ENCODE measurements at regions not wholly inside any gene's neighbourhood (a gene's known extent, or its start where the extent isn't known, plus 50 kb on each side); places are given as distances from the start of the nearest gene placed in this dataset.

- Histone ChIP-seq H2BK12ac (ENCODE audit: low read depth, low read length) (no peak overlapping the region), H3K23ac (ENCODE audit: insufficient read length) (no peak overlapping the region), H2BK5ac (ENCODE audit: low read depth, low read length) (no peak overlapping the region), H3K4me3 (ENCODE audit: extremely low read depth in 1 of 4, insufficient read depth in 2 of 4, low read depth in 3 of 4, low read length in 4 of 4) (no peak overlapping the region), H2BK15ac (ENCODE audit: low read length) (no peak overlapping the region), H3K14ac (ENCODE audit: insufficient read length) (no peak overlapping the region), H3K56ac (replicated peaks; ENCODE audit: insufficient read length, low read depth, low read length) (no peak overlapping the region), H4K5ac (ENCODE audit: insufficient read length, low read depth, low read length) (no peak overlapping the region), H3K4me2 (ENCODE audit: insufficient read depth in 1 of 2, low read depth in 2 of 2, low read length in 2 of 2) (no peak overlapping the region), H3K23me2 (ENCODE audit: low read depth, low read length) (no peaks in the 10 kb centered on the region), H3K4me1 (replicated peaks in 1 of 4; ENCODE audit: control insufficient read depth in 3 of 4, insufficient read depth in 4 of 4, low read length in 3 of 4) (no peaks in the 10 kb centered on the region; a peak in 1 of 7 replicates), H3K9me3 (ENCODE audit: insufficient read depth in 2 of 2, low read depth in 1 of 2, low read length in 1 of 2) (no peaks in the 10 kb centered on the region), H4K20me1 (replicated peaks in 1 of 2; ENCODE audit: control insufficient read depth in 1 of 2, insufficient read depth in 2 of 2, low read length in 2 of 2) (no peaks in the 10 kb centered on the region), H3K79me1 (ENCODE audit: low read depth, low read length) (no peaks in the 10 kb centered on the region), H3K9ac (replicated peaks in 1 of 4; ENCODE audit: extremely low read depth in 1 of 4, low read depth in 3 of 4, low read length in 3 of 4) (no peak overlapping the region), H3K27me3 (replicated peaks in 1 of 4; ENCODE audit: control insufficient read depth in 3 of 4, extremely low read depth in 1 of 4, insufficient read depth in 3 of 4, low read length in 3 of 4) (no peaks in the 10 kb centered on the region), H3K18ac (ENCODE audit: extremely low read depth, low read length) (no peak overlapping the region), H3K27ac (ENCODE audit: low read depth, low read length) (no peak overlapping the region), H2AK5ac (ENCODE audit: low read depth, low read length) (no peak overlapping the region), H4K8ac (ENCODE audit: extremely low read depth, insufficient read depth, low read length) (no peak overlapping the region), H2AFZ (ENCODE audit: low read length) (no peak overlapping the region), H2BK120ac (replicated peaks; ENCODE audit: low read depth, low read length) (no peak overlapping the region), H4K91ac (replicated peaks; ENCODE audit: insufficient read length, low read length) (no peak overlapping the region), H3K36me3 (ENCODE audit: control insufficient read depth in 2 of 4, insufficient read depth in 4 of 4, low read length in 3 of 4) (no peaks in the 10 kb centered on the region), H3K79me2 (ENCODE audit: control insufficient read depth in 1 of 2, insufficient read depth in 2 of 2, low read length in 2 of 2) (no peaks in the 10 kb centered on the region), H2BK20ac (ENCODE audit: low read length) (no peak overlapping the region), H3K4ac (replicated peaks; ENCODE audit: insufficient read length, low read depth, low read length) (no peak overlapping the region)
- FAIRE-seq, result no peak
- no peak for TF ChIP-seq CBX8 (IDR thresholded peaks at IDR 0.05; ENCODE audit: borderline replicate concordance, low read depth, low read length)
- TF ChIP-seq PHF8 (conservative IDR thresholded peaks at IDR 0.05; ENCODE audit: low read depth, low read length), result no peak
- TF ChIP-seq POLR2AphosphoS5 (IDR thresholded peaks at IDR 0.05; ENCODE audit: low read depth, low read length), result no peak
- no peak for TF ChIP-seq E2F6 (IDR thresholded peaks at IDR 0.05)
- TF ChIP-seq NRF1 (IDR thresholded peaks at IDR 0.05; ENCODE audit: low read depth, low read length), result no peak
- TF ChIP-seq ASH2L (IDR thresholded peaks at IDR 0.05; ENCODE audit: low read length), result no peak
- TF ChIP-seq EZH2 (IDR thresholded peaks at IDR 0.05; ENCODE audit: low read depth, low read length, severe bottlenecking), result no peak
- DNase-seq (ENCODE audit: low read depth in 1 of 2, low spot score in 2 of 2), result no peak
- WGBS, 2 experiments (ENCODE audit: extremely low coverage in 1 of 2, insufficient coverage in 1 of 2, insufficient read length in 1 of 2, insufficient replicate concordance in 2 of 2, low coverage in 1 of 2, low lambda C conversion rate in 2 of 2, missing lambda C conversion rate in 1 of 2), result 80% methylated on average over 6 of the region's 6 CpGs; no CpG with 5 or more reads in 1 of the 2 experiments
- POLR2A ChIA-PET (ENCODE audit: partially characterized antibody), result no interaction called here
- CTCF ChIA-PET (ENCODE audit: partially characterized antibody), result interaction anchor here (1.4 to 3.1 kb wide), 2 partner anchors 16 to 112 kb away, joined by 3 to 8 read pairs; no protein-coding TSS in a partner anchor
Observed at GRCh38 chr16:47943235-47943634, 212.6 kb downstream of the ABCC12 start.
